ENCODE measurements at regions not wholly inside any gene's neighbourhood (a gene's known extent, or its start where the extent isn't known, plus 50 kb on each side); places are given as distances from the start of the nearest gene placed in this dataset.
"Not testable (repeated sequence)": the region's sequence is repeated elsewhere in the genome, so short reads cannot be mapped to it uniquely, and the experiment has no call there.

DNA sequence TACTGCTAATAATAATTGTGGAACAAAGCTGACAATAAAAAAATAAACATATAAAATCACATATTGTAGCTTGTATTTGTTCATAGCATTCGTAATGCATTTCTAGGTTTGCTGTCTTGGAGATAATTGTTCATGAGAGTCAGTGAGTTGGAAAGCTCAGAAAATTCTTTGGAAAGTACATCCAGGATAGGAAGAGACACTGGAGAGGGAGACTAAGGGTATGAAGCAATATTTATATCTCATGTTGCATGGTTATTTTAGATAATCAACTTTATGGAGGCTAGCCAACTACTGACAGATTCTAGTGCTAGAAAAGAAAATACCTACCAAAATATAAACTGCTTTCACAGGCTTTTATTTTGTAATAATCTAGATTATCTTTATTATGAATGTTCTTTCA lies 1095.2 kb downstream of the FSCB start:
- in situ Hi-C loops (cut with MboI; ENCODE audit: low sequenced_read_pairs, unreplicated experiment), result no loop called here
- TF ChIP-seq CTCF (IDR thresholded peaks at IDR 0.05; ENCODE audit: borderline replicate concordance, control extremely low read depth, extremely low read depth, insufficient read depth, missing control alignments), result no peak
- no peak for DNase-seq (ENCODE audit: low spot score)

GRCh38 chr14:43410631-43411030 lies 1096.5 kb downstream of the FSCB start:
- in situ Hi-C loops (cut with MboI; ENCODE audit: low sequenced_read_pairs, unreplicated experiment), result no loop called here
- DNase-seq (ENCODE audit: low spot score), result no peak

DNA sequence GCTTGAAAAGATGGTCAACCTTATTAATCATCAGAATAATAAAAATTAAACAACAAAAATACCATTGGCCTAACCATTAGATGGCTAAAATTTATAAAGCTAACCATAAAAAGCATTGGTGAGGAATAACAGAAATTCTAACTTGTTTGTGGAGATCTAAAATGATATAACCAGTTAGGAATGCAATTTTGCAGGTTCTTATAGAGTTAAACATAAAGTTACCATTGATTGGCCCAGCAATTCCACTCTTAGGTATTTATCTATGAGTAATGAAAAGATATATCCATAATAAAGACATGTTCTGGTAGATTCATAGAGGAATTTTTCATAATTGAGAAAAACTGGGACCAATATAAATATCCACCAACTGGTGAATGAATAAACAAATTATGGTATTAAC lies 1098.6 kb downstream of the FSCB start:
- in situ Hi-C loops (cut with MboI; ENCODE audit: low sequenced_read_pairs, unreplicated experiment), result no loop called here
- DNase-seq (ENCODE audit: low spot score), result no peak
- no peak for TF ChIP-seq CTCF (IDR thresholded peaks at IDR 0.05; ENCODE audit: borderline replicate concordance, control extremely low read depth, extremely low read depth, insufficient read depth, missing control alignments)

More at GRCh38 chr14:43410631-43411030, 1096.5 kb downstream of the FSCB start:
- no peak for TF ChIP-seq CTCF (IDR thresholded peaks at IDR 0.05; ENCODE audit: borderline replicate concordance, control extremely low read depth, extremely low read depth, insufficient read depth, missing control alignments)

GRCh38 chr14:43407706-43408105 lies 1099.4 kb downstream of the FSCB start:
- DNase-seq (ENCODE audit: low spot score), result no peak
- in situ Hi-C loops (cut with MboI; ENCODE audit: low sequenced_read_pairs, unreplicated experiment), result no loop called here
- TF ChIP-seq CTCF (IDR thresholded peaks at IDR 0.05; ENCODE audit: borderline replicate concordance, control extremely low read depth, extremely low read depth, insufficient read depth, missing control alignments), result no peak

DNA sequence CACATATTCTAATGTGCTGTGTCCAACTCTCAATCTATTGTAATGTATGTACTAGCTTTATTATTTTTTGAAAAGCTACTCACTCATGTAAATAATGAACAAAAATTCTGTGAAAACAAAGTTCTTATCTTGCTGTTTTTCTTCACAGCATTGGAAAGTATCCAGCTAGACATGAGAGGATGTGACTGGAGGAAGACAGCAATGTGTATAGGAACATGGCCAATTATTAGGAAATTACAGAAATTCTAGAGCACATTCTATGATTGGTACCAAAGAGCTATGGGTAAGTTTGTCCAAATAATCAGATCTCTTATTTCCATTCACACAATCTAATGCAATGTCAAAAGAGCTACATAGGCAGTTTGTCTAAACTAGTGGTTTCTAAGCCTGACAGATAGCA lies 1100.2 kb downstream of the FSCB start:
- no peak for TF ChIP-seq CTCF (IDR thresholded peaks at IDR 0.05; ENCODE audit: borderline replicate concordance, control extremely low read depth, extremely low read depth, insufficient read depth, missing control alignments)
- no peak for DNase-seq (ENCODE audit: low spot score)
- in situ Hi-C loops (cut with MboI; ENCODE audit: low sequenced_read_pairs, unreplicated experiment), result no loop called here

- in situ Hi-C loops (cut with MboI; ENCODE audit: low sequenced_read_pairs, unreplicated experiment), result no loop called here
- DNase-seq (ENCODE audit: low spot score), result no peak
- no peak for TF ChIP-seq CTCF (IDR thresholded peaks at IDR 0.05; ENCODE audit: borderline replicate concordance, control extremely low read depth, extremely low read depth, insufficient read depth, missing control alignments)
Measured at GRCh38 chr14:43399289-43399688, 1107.8 kb downstream of the FSCB start.

DNA sequence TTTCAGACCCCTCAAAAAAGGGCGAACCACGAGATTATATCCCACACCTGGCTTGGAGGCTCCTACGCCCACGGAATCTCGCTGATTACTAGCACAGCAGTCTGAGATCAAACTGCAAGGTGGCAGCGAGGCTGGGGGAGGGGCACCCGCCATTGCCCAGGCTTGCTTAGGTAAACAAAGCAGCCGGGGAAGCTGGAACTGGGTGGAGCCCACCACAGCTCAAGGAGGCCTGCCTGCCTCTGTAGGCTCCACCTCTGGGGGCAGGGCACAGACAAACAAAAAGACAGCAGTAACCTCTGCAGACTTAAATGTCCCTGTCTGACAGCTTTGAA lies 1136.6 kb downstream of the FSCB start:
- in situ Hi-C loops (cut with MboI; ENCODE audit: low sequenced_read_pairs, unreplicated experiment); DNase-seq (ENCODE audit: low spot score): not testable (repeated sequence)

Data from GM13976 (cell line).